ENCODE measurements at regions not wholly inside any gene's neighbourhood (a gene's known extent, or its start where the extent isn't known, plus 50 kb on each side); places are given as distances from the start of the nearest gene placed in this dataset.
"Not testable (repeated sequence)": the region's sequence is repeated elsewhere in the genome, so short reads cannot be mapped to it uniquely, and the experiment has no call there.

- DNase-seq = not testable (repeated sequence)
Observed at GRCh38 chr16:29294400-29294933, 112.0 kb downstream of the NPIPB11 start.

- not testable (repeated sequence) for DNase-seq
Observed at GRCh38 chr16:29293545-29293944, 113.0 kb downstream of the NPIPB11 start.

GRCh38 chr16:29292952-29293471 is 113.5 kb downstream of the NPIPB11 start:
- not testable (repeated sequence) for DNase-seq

GRCh38 chr16:29291329-29292271 is 114.9 kb downstream of the NPIPB11 start:
- not testable (repeated sequence) for DNase-seq

- peak; percentile 96 to 97 for DNase-seq
Observed at GRCh38 chr16:29290631-29291247, 115.8 kb downstream of the NPIPB11 start.

- not testable (repeated sequence) for DNase-seq
Observed at GRCh38 chr16:29289516-29290239, 116.8 kb downstream of the NPIPB11 start.

- not testable (repeated sequence) for DNase-seq
Observed at GRCh38 chr16:29288711-29289474, 117.6 kb downstream of the NPIPB11 start.

GRCh38 chr16:29287871-29288535 is 118.5 kb downstream of the NPIPB11 start:
- not testable (repeated sequence) for DNase-seq

GRCh38 chr16:29287246-29287645 is 119.3 kb downstream of the NPIPB11 start:
- not testable (repeated sequence) for DNase-seq

GRCh38 chr16:29286796-29287195 is 119.7 kb downstream of the NPIPB11 start:
- not testable (repeated sequence) for DNase-seq

GRCh38 chr16:29286161-29286560 is 120.3 kb downstream of the NPIPB11 start:
- DNase-seq = not testable (repeated sequence)

GRCh38 chr16:29285151-29285885 is 121.2 kb downstream of the NPIPB11 start:
- DNase-seq = not testable (repeated sequence)

- DNase-seq = not testable (repeated sequence)
Observed at GRCh38 chr16:29284723-29285122, 121.8 kb downstream of the NPIPB11 start.

- not testable (repeated sequence) for DNase-seq
Observed at GRCh38 chr16:29284159-29284558, 122.4 kb downstream of the NPIPB11 start.

- not testable (repeated sequence) for DNase-seq
Observed at GRCh38 chr16:29278097-29278871, 128.2 kb downstream of the NPIPB11 start.

- not testable (repeated sequence) for DNase-seq
Observed at GRCh38 chr16:29276446-29276845, 130.1 kb downstream of the NPIPB11 start.

GRCh38 chr16:29274055-29275035 is 132.2 kb downstream of the NPIPB11 start:
- DNase-seq = not testable (repeated sequence)

Data from SW 1271 (cell line).